AG09309 (cell line): ENCODE measurements at regions not wholly inside any gene's neighbourhood (a gene's known extent, or its start where the extent isn't known, plus 50 kb on each side); places are given as distances from the start of the nearest gene placed in this dataset.

ENCODE experiments used
- DNase-seq: peaks from one replicate; pipeline ENCODE4 v3.0.0-alpha.2; 2010; ENCODE audit warnings: low read depth
- H3K4me3 ChIP-seq: 2 replicates; pipeline ENCODE4 v1.5.1; 2011; ENCODE audit warnings: mild to moderate bottlenecking, low read depth, low read length, moderate library complexity; ENCODE audit not compliant: control insufficient read depth
- TF ChIP-seq, protein P1 (sequence below): IDR thresholded peaks from 2 replicates; pipeline ENCODE4 v1.5.1; 2011; ENCODE audit warnings: mild to moderate bottlenecking, low read depth, low read length, inconsistent platforms; ENCODE audit not compliant: insufficient read depth, control insufficient read depth; ENCODE audit errors: missing control alignments

DNA sequence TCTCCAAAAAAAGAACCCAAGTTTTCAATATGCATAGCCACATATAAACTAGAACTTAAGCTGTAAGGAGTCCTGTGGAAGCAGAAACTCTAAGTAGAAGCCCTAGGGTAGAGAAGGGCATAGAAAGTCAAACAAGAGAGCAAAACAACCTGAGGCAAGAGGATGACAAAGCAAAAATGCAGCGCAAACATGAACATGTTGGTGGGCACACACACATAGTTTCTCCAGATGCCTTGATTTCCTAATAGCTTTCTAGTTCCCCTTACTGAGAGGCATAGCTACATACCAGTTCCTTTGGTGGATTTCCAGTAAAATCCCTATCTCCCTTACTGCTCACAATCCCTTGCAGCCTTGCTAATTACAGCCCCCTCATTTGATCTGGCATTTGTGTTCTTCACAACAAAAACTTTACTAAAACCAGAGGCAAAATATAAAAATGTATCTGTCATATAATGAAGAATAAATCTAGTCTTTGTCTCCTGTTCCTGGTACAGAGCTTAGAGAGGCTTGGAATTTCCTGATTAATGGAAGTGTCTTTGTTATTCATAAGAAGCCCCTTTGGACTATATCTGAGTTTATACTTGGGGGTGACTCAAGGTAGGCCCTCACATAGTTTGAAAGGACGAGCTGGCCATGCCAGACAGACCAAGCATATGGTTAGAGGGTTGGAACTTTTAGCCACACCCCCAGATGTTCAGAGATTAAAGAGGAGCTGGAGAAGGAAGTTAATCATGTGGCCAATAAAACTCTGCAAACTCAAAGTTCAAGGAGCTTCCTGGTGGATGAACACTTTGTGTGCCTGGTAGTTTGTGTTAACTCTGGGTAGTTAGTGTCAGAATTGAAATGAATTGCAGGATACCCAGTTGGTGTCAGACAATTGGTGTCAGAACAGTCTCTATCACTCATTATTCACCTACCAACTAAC lies 52.7 kb upstream of the ZCCHC13 start:
- peak; percentile 55 for DNase-seq

DNA sequence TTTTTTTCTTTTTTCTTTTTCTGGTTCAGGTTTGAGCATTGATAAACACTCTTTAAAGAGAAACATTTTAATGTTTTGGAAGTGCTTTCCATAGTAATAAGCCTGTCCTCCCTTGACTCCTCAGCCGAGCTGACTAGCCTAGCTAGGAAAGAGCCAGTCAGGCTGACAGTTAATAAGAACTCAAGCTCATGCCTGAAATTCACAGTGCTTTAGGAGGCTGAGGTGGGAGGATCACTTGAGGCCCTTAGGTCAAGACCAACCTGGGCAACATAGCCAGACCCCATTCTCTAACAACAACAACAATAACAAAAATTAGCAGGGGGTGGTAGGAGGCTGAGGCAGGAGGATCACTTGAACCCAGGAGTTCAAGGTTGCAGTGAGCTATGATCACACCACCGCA lies 53.4 kb upstream of the ZCCHC13 start:
- TF ChIP-seq, protein P1, sequence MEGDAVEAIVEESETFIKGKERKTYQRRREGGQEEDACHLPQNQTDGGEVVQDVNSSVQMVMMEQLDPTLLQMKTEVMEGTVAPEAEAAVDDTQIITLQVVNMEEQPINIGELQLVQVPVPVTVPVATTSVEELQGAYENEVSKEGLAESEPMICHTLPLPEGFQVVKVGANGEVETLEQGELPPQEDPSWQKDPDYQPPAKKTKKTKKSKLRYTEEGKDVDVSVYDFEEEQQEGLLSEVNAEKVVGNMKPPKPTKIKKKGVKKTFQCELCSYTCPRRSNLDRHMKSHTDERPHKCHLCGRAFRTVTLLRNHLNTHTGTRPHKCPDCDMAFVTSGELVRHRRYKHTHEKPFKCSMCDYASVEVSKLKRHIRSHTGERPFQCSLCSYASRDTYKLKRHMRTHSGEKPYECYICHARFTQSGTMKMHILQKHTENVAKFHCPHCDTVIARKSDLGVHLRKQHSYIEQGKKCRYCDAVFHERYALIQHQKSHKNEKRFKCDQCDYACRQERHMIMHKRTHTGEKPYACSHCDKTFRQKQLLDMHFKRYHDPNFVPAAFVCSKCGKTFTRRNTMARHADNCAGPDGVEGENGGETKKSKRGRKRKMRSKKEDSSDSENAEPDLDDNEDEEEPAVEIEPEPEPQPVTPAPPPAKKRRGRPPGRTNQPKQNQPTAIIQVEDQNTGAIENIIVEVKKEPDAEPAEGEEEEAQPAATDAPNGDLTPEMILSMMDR, result no peak
- no peak for DNase-seq

More for the DNA sequence above, 52.7 kb upstream of the ZCCHC13 start:
- no peak overlapping the region for H3K4me3 ChIP-seq
- TF ChIP-seq, protein P1, result no peak

GRCh38 chrX:74249963-74250362 lies 54.0 kb upstream of the ZCCHC13 start:
- no peak overlapping the region for H3K4me3 ChIP-seq
- DNase-seq, result no peak
- TF ChIP-seq, protein P1, result no peak

More for the DNA sequence above, 53.4 kb upstream of the ZCCHC13 start:
- no peak overlapping the region for H3K4me3 ChIP-seq

DNA sequence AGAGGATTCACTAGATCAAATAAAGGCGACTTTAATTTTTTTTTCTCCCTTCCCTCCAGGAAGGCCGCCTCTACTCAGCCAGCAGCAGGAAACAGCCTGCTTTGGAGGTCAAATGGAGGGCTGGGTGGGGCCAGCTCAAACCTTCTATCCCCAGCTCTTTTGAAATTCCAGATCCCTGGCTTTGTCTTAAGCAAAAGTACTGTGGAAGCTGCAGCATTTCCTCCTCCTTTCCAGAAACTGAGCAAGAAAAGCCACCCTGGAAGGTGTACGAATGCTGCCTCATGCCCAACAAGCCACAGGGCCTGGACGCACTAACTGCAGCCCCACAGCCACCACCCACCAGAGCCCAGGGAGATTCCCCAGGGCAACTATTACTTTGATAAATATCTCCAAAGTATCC lies 55.1 kb upstream of the ZCCHC13 start:
- no peak for DNase-seq
- H3K4me3 ChIP-seq, result no peak overlapping the region
- TF ChIP-seq, protein P1, result no peak

- DNase-seq, result no peak
- no peak overlapping the region for H3K4me3 ChIP-seq
- TF ChIP-seq, protein P1, result no peak
Measured at GRCh38 chrX:74246524-74246923, 57.5 kb upstream of the ZCCHC13 start.

GRCh38 chrX:74242484-74243138 lies 61.4 kb upstream of the ZCCHC13 start:
- no peak for DNase-seq
- no peak overlapping the region for H3K4me3 ChIP-seq
- TF ChIP-seq, protein P1, result no peak
